ENCODE measurements at regions not wholly inside any gene's neighbourhood (a gene's known extent, or its start where the extent isn't known, plus 50 kb on each side); places are given as distances from the start of the nearest gene placed in this dataset.

DNA sequence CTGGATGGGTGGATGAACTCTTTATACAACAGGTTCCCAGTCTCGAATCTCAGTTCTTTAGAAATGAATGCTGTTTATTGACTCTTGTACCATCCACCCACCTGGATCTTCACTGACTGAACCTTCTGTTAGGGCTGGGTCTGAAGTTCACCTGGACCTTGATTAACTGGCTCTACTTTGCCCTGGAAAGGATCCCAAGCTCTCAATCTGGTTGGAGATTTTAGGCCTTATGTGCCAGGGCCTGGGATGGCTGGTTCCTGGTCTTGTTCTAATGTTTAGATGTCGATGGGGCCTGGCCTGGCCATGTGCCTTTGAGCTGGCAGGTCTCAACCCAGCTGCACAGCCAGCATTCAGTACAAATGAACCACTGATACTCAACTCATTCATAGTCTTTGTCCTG, 76.5 kb upstream of the MED13L start:
- H3K36me3 ChIP-seq (ENCODE audit: insufficient read depth, low read length) = no peaks in the 10 kb centered on the region
- Mint-ChIP-seq H3K36me3 (no peaks in the 10 kb centered on the region), H3K4me3 (no peak overlapping the region), H3K27me3 (peaks cover 0 to 2% of the 10 kb centered on the region in 2 donors), H3K27ac (no peak overlapping the region), H3K4me1 (peaks cover 4 to 10% (median 7%) of the 10 kb centered on the region in 4 donors), H3K9me3 (no peaks in the 10 kb centered on the region)
- no peak overlapping the region for H3K4me3 ChIP-seq (ENCODE audit: low read length in 2 of 2)
- CTCF ChIA-PET (ENCODE audit: partially characterized antibody) = no interaction called here
- no peaks in the 10 kb centered on the region for H3K9me3 ChIP-seq (ENCODE audit: control insufficient read depth in 1 of 2, low read length in 2 of 2)
- DNase-seq = no peak
- peaks cover 5% of the 10 kb centered on the region for H3K4me1 ChIP-seq (ENCODE audit: insufficient read depth, low read length)
- H3K27me3 ChIP-seq (ENCODE audit: insufficient read depth, low read length) = no peaks in the 10 kb centered on the region
- no peak overlapping the region for H3K27ac ChIP-seq (ENCODE audit: low read depth, low read length)
- intact Hi-C loops (cut with micrococcal nuclease) = no loop called here
- POLR2A ChIA-PET (ENCODE audit: partially characterized antibody) = no interaction called here

- peaks cover 0 to 2% of the 10 kb centered on the region in 2 donors for H3K27me3 Mint-ChIP-seq
- H3K4me1 Mint-ChIP-seq = peaks cover 9 to 15% (median 12%) of the 10 kb centered on the region in 4 donors
- ChIA-PET CTCF (ENCODE audit: partially characterized antibody) (no interaction called here), POLR2A (ENCODE audit: partially characterized antibody) (no interaction called here)
- Histone ChIP-seq H3K4me1 (ENCODE audit: insufficient read depth, low read length) (peaks cover 9% of the 10 kb centered on the region), H3K27ac (ENCODE audit: low read depth, low read length) (no peak overlapping the region), H3K4me3 (ENCODE audit: low read length in 2 of 2) (no peak overlapping the region), H3K9me3 (ENCODE audit: control insufficient read depth in 1 of 2, low read length in 2 of 2) (no peaks in the 10 kb centered on the region), H3K27me3 (ENCODE audit: insufficient read depth, low read length) (no peaks in the 10 kb centered on the region), H3K36me3 (ENCODE audit: insufficient read depth, low read length) (no peaks in the 10 kb centered on the region)
- H3K36me3 Mint-ChIP-seq = no peaks in the 10 kb centered on the region
- H3K4me3 Mint-ChIP-seq = no peak overlapping the region
- no peak for DNase-seq
- peak overlapping the region in 1 of 7 donors; percentile 54 for H3K27ac Mint-ChIP-seq
- intact Hi-C loops (cut with micrococcal nuclease) = no loop called here
- H3K9me3 Mint-ChIP-seq = peaks cover 0 to 2% (median 0%) of the 10 kb centered on the region in 8 donors
These were observed 77.0 kb upstream of the MED13L start for GRCh38 chr12:116354534-116354933.

DNA sequence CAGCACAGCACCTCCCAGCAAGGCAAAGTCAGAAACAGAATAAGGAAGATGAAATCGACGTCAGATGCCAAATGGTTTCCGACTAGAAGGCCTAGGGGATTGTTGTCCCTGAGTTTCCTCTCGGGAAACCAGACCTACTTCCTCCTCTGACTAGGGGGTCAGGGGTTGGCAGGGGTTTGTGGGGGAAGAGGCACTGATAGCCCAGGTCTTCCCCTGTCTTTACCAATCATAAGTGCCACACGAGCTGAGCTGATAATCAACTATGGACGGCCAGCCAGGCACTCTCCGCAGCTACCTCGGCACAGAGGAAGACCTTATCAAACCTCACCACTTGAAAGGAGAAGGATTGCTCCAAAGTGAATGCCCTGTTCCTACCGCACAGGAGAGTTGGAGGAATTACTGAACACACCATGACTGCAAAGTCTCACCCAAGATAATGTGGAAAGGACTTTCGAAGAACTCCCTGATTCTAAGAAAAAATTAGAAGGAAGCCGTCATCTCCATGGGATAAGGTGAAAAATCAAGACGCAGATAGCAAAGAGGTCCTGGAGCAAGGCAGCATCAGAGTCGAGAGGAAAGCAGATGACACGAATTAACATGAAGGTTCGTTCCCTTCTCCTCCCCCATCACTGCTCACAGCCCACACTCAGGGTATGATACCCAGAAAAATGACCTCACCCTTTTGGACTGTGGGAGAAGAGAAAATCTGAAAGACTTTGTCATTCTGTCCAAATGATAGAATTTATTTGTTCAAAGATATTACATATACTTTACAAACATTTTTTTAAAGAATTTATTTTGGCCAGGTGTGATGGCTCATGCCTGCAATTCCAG, 77.7 kb upstream of the MED13L start:
- CTCF ChIA-PET (ENCODE audit: partially characterized antibody) = no interaction called here
- intact Hi-C loops (cut with micrococcal nuclease) = no loop called here
- Histone ChIP-seq H3K27ac (ENCODE audit: low read depth, low read length) (no peak overlapping the region), H3K4me3 (ENCODE audit: low read length in 2 of 2) (no peak overlapping the region), H3K36me3 (ENCODE audit: insufficient read depth, low read length) (no peaks in the 10 kb centered on the region), H3K9me3 (ENCODE audit: control insufficient read depth in 1 of 2, low read length in 2 of 2) (no peaks in the 10 kb centered on the region), H3K27me3 (ENCODE audit: insufficient read depth, low read length) (no peaks in the 10 kb centered on the region), H3K4me1 (ENCODE audit: insufficient read depth, low read length) (peaks cover 12% of the 10 kb centered on the region)
- POLR2A ChIA-PET (ENCODE audit: partially characterized antibody) = no interaction called here
- Mint-ChIP-seq H3K4me3 (no peak overlapping the region), H3K27me3 (peaks cover 0 to 1% of the 10 kb centered on the region in 2 donors), H3K4me1 (peaks cover 12 to 20% (median 15%) of the 10 kb centered on the region in 4 donors), H3K36me3 (no peaks in the 10 kb centered on the region), H3K9me3 (peaks cover 0 to 2% (median 0%) of the 10 kb centered on the region in 8 donors), H3K27ac (no peak overlapping the region)
- DNase-seq = no peak

DNA sequence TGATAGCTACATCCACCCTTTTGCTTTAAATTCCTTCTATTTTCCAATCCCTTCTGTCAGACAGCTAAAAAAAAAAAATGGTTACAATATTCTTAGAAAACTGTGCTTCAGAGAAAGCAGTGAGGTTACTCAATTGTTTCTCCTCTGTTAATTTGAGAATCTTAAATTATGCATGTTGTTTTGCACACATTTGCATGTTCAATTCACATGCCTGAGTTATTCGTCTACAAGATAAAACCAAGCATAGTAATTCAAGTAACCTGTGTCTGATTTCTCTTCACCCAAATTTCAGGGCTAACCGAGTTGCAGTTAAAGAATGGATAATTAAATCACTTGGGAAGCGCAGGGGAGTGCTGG, 81.0 kb upstream of the MED13L start:
- POLR2A ChIA-PET (ENCODE audit: partially characterized antibody) = interaction anchor here (0.5 to 2.9 kb wide), 3 partner anchors 113 to 201 kb away, joined by 3 to 16 read pairs (median 4); partner anchors contain the start of gene MAP1LC3B2
- CTCF ChIA-PET (ENCODE audit: partially characterized antibody) = interaction anchor here (1.1 kb wide), 1 partner anchor 82 kb away, joined by 3 read pairs; no protein-coding TSS in a partner anchor

GRCh38 chr12:116358893-116359761, 81.6 kb upstream of the MED13L start:
- Histone ChIP-seq H3K27me3 (ENCODE audit: insufficient read depth, low read length) (no peaks in the 10 kb centered on the region), H3K9me3 (ENCODE audit: control insufficient read depth in 1 of 2, low read length in 2 of 2) (no peaks in the 10 kb centered on the region), H3K4me3 (ENCODE audit: low read length in 2 of 2) (peak overlapping the region; percentile 38 to 57), H3K27ac (ENCODE audit: low read depth, low read length) (peak overlapping the region; percentile 9), H3K36me3 (ENCODE audit: insufficient read depth, low read length) (no peaks in the 10 kb centered on the region), H3K4me1 (ENCODE audit: insufficient read depth, low read length) (peaks cover 26% of the 10 kb centered on the region)
- ChIA-PET POLR2A (ENCODE audit: partially characterized antibody) (interaction anchor here (0.5 to 2.9 kb wide), 2 partner anchors 173 to 200 kb away, joined by 3 to 16 read pairs; partner anchors contain the start of gene MAP1LC3B2), CTCF (ENCODE audit: partially characterized antibody) (no interaction called here)
- Mint-ChIP-seq H3K9me3 (peaks cover 0 to 2% (median 0%) of the 10 kb centered on the region in 8 donors), H3K27ac (peak overlapping the region; percentile 29 to 94 (median 88)), H3K36me3 (no peaks in the 10 kb centered on the region), H3K27me3 (no peaks in the 10 kb centered on the region), H3K4me1 (peaks cover 20 to 36% (median 27%) of the 10 kb centered on the region in 4 donors), H3K4me3 (peak overlapping the region; percentile 74 to 89 (median 81))
- intact Hi-C loops (cut with micrococcal nuclease) = loop anchor here (1.0 kb wide), 1 partner anchor 82 kb away; the partner anchor contains the start of gene MED13L
- DNase-seq = peak; percentile 62 to 86 (median 70)

More for the DNA sequence above, 81.0 kb upstream of the MED13L start:
- Histone ChIP-seq H3K36me3 (ENCODE audit: insufficient read depth, low read length) (no peaks in the 10 kb centered on the region), H3K9me3 (ENCODE audit: control insufficient read depth in 1 of 2, low read length in 2 of 2) (no peaks in the 10 kb centered on the region), H3K27ac (ENCODE audit: low read depth, low read length) (peak overlapping the region; percentile 9), H3K4me1 (ENCODE audit: insufficient read depth, low read length) (peaks cover 26% of the 10 kb centered on the region), H3K4me3 (ENCODE audit: low read length in 2 of 2) (no peak overlapping the region), H3K27me3 (ENCODE audit: insufficient read depth, low read length) (no peaks in the 10 kb centered on the region)
- H3K27me3 Mint-ChIP-seq = no peaks in the 10 kb centered on the region
- intact Hi-C loops (cut with micrococcal nuclease) = no loop called here
- no peaks in the 10 kb centered on the region for H3K36me3 Mint-ChIP-seq
- H3K27ac Mint-ChIP-seq = peak overlapping the region; percentile 48 to 94 (median 88)
- no peak for DNase-seq
- H3K4me3 Mint-ChIP-seq = peak overlapping the region in 7 of 8 donors; percentile 18 to 89 (median 82)
- peaks cover 20 to 36% (median 27%) of the 10 kb centered on the region in 4 donors for H3K4me1 Mint-ChIP-seq
- H3K9me3 Mint-ChIP-seq = peaks cover 0 to 2% (median 0%) of the 10 kb centered on the region in 8 donors

DNA sequence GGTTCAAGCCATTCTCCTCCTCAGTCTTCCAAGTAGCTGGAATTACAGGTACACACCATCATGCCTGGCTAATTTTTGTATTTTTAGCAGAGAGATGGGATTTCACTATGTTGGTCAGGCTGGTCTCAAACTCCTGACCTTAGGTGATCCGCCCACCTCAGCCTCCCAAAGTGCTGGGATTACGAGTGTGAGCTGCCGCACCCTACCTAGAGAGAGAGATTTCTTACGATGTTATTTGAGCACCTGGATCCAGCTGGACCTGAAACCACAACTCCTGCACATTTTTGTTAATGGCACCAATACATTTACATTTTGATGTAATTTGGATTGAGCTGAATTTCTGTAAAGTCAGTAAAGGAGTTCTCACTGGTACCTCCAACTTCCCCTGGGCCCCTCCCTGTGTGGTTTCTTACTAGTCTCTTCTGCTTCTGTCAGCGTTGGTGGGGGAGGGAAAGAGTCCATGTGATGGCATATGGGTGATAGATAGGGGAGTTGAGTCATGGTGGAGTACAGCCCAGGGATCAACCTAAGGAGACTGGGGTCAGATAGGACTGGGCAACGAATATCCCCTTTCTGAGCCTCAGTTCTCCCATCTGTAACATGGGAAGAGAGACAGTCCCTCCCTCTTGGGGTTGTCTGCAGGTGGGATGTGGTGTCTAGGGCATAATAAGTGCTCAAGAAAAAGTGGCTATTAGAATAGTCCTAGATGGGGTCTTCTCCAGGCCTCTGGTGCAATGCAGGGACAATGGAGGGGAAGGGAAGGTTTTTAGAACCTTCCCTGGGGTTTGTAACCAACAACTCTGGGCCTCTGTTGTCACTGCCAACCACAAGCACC, 83.3 kb upstream of the MED13L start:
- no peaks in the 10 kb centered on the region for H3K36me3 Mint-ChIP-seq
- intact Hi-C loops (cut with micrococcal nuclease) = no loop called here
- peaks cover 0 to 2% (median 0%) of the 10 kb centered on the region in 8 donors for H3K9me3 Mint-ChIP-seq
- ChIA-PET CTCF (ENCODE audit: partially characterized antibody) (no interaction called here), POLR2A (ENCODE audit: partially characterized antibody) (interaction anchor here (2.9 kb wide), 1 partner anchor 199 kb away, joined by 16 read pairs; the partner anchor contains the start of gene MAP1LC3B2)
- no peak for DNase-seq
- Histone ChIP-seq H3K4me3 (ENCODE audit: low read length in 2 of 2) (no peak overlapping the region), H3K36me3 (ENCODE audit: insufficient read depth, low read length) (no peaks in the 10 kb centered on the region), H3K4me1 (ENCODE audit: insufficient read depth, low read length) (peaks cover 26% of the 10 kb centered on the region), H3K27ac (ENCODE audit: low read depth, low read length) (no peak overlapping the region), H3K27me3 (ENCODE audit: insufficient read depth, low read length) (no peaks in the 10 kb centered on the region), H3K9me3 (ENCODE audit: control insufficient read depth in 1 of 2, low read length in 2 of 2) (no peaks in the 10 kb centered on the region)
- H3K4me1 Mint-ChIP-seq = peaks cover 22 to 36% (median 28%) of the 10 kb centered on the region in 4 donors
- H3K27ac Mint-ChIP-seq = peak overlapping the region in 6 of 7 donors; percentile 15 to 84 (median 60)
- no peaks in the 10 kb centered on the region for H3K27me3 Mint-ChIP-seq
- peak overlapping the region in 7 of 8 donors; percentile 7 to 74 (median 64) for H3K4me3 Mint-ChIP-seq
